ENCODE measurements at regions not wholly inside any gene's neighbourhood (a gene's known extent, or its start where the extent isn't known, plus 50 kb on each side); places are given as distances from the start of the nearest gene placed in this dataset.
"Not testable (repeated sequence)": the region's sequence is repeated elsewhere in the genome, so short reads cannot be mapped to it uniquely, and the experiment has no call there.

- WGBS, result 95% methylated on average over 9 of the region's 9 CpGs
- TF ChIP-seq CTCF (IDR thresholded peaks at IDR 0.05), result no peak
- TF ChIP-seq EP300 (IDR thresholded peaks at IDR 0.05), result no peak
- TF ChIP-seq POLR2A (IDR thresholded peaks at IDR 0.05; ENCODE audit: low read depth), result no peak
- TF ChIP-seq POLR2AphosphoS5 (IDR thresholded peaks at IDR 0.05), result no peak
- H3K9me3 ChIP-seq, result no peaks in the 10 kb centered on the region
- intact Hi-C loops (cut with DNase I), result loop anchor here (5.0 kb wide), 1 partner anchor 114 kb away; no protein-coding TSS in a partner anchor
- peak overlapping the region in 3 of 4 donors; percentile 70 to 94 (median 93) for H3K27ac ChIP-seq (replicated peaks in 1 of 4)
- DNase-seq (ENCODE audit: extremely low spot score), result no peak
- no peaks in the 10 kb centered on the region for H3K36me3 ChIP-seq
- no peaks in the 10 kb centered on the region for H3K27me3 ChIP-seq
- H3K4me3 ChIP-seq, result no peak overlapping the region
- peaks cover 33 to 58% (median 48%) of the 10 kb centered on the region in 4 donors for H3K4me1 ChIP-seq
These were observed 63.8 kb upstream of the PRSS23 start for GRCh38 chr11:86736291-86737143.

GRCh38 chr11:86735451-86736290 lies 63.3 kb upstream of the ME3 start:
- WGBS, result 91% methylated on average over 3 of the region's 3 CpGs
- Histone ChIP-seq H3K9me3 (no peaks in the 10 kb centered on the region), H3K36me3 (no peaks in the 10 kb centered on the region), H3K4me3 (no peak overlapping the region), H3K4me1 (peaks cover 24 to 49% (median 40%) of the 10 kb centered on the region in 4 donors), H3K27me3 (no peaks in the 10 kb centered on the region), H3K27ac (replicated peaks in 1 of 4) (no peak overlapping the region)
- DNase-seq (ENCODE audit: extremely low spot score), result no peak
- TF ChIP-seq POLR2AphosphoS5 (IDR thresholded peaks at IDR 0.05) (no peak), POLR2A (IDR thresholded peaks at IDR 0.05; ENCODE audit: low read depth) (no peak), EP300 (IDR thresholded peaks at IDR 0.05) (no peak), CTCF (IDR thresholded peaks at IDR 0.05) (no peak)
- intact Hi-C loops (cut with DNase I), result loop anchor here (5.0 kb wide), 1 partner anchor 113 kb away; no protein-coding TSS in a partner anchor

GRCh38 chr11:86732739-86733138 lies 60.3 kb upstream of the ME3 start:
- H3K9me3 ChIP-seq; H3K36me3 ChIP-seq; H3K4me3 ChIP-seq; DNase-seq (ENCODE audit: extremely low spot score); intact Hi-C loops (cut with DNase I); H3K27ac ChIP-seq (replicated peaks in 1 of 4); H3K27me3 ChIP-seq: not testable (repeated sequence)
- H3K4me1 ChIP-seq, result peaks cover 5 to 22% (median 11%) of the 10 kb centered on the region in 4 donors
- WGBS, result no CpG with 5 or more reads among the region's 1 CpG

GRCh38 chr11:86732286-86732685 lies 59.9 kb upstream of the ME3 start:
- DNase-seq (ENCODE audit: extremely low spot score); H3K36me3 ChIP-seq; intact Hi-C loops (cut with DNase I); H3K27ac ChIP-seq (replicated peaks in 1 of 4); H3K4me3 ChIP-seq; H3K9me3 ChIP-seq; H3K27me3 ChIP-seq: not testable (repeated sequence)
- H3K4me1 ChIP-seq, result peaks cover under 1 to 17% (median 7%) of the 10 kb centered on the region in 4 donors
- WGBS, result 95% methylated on average over 7 of the region's 27 CpGs

- H3K4me1 ChIP-seq; H3K9me3 ChIP-seq; DNase-seq (ENCODE audit: extremely low spot score); H3K27me3 ChIP-seq; H3K4me3 ChIP-seq; intact Hi-C loops (cut with DNase I); H3K36me3 ChIP-seq; H3K27ac ChIP-seq (replicated peaks in 1 of 4): not testable (repeated sequence)
- 100% methylated on average over 1 of the region's 1 CpG for WGBS
These were observed 57.2 kb upstream of the ME3 start for GRCh38 chr11:86729576-86729975.

- H3K9me3 ChIP-seq, result no peaks in the 10 kb centered on the region
- no peak for DNase-seq (ENCODE audit: extremely low spot score)
- no peak overlapping the region for H3K27ac ChIP-seq (replicated peaks in 1 of 4)
- H3K4me3 ChIP-seq, result no peak overlapping the region
- no peaks in the 10 kb centered on the region for H3K27me3 ChIP-seq
- TF ChIP-seq POLR2AphosphoS5 (IDR thresholded peaks at IDR 0.05) (no peak), POLR2A (IDR thresholded peaks at IDR 0.05; ENCODE audit: low read depth) (no peak), EP300 (IDR thresholded peaks at IDR 0.05) (no peak), CTCF (IDR thresholded peaks at IDR 0.05) (no peak)
- intact Hi-C loops (cut with DNase I), result no loop called here
- no peaks in the 10 kb centered on the region for H3K36me3 ChIP-seq
- H3K4me1 ChIP-seq, result no peaks in the 10 kb centered on the region
These were observed 56.1 kb upstream of the ME3 start for GRCh38 chr11:86728562-86728961.

All from esophagus muscularis mucosa (tissue), 4 donors.